CD14-positive monocyte (primary cell): ENCODE measurements at regions not wholly inside any gene's neighbourhood (a gene's known extent, or its start where the extent isn't known, plus 50 kb on each side); places are given as distances from the start of the nearest gene placed in this dataset.

Source experiments
- DNase-seq, 3 donors: peaks; one replicate each; pipeline ENCODE4 v3.0.0-alpha.2; 2011 to 2022
- H2AFZ ChIP-seq: 2 replicates; pipeline ENCODE4 v1.6.0; 2012; ENCODE audit warnings: mild to moderate bottlenecking, low read depth, low read length, inconsistent platforms; ENCODE audit not compliant: insufficient read depth, poor library complexity, severe bottlenecking
- H3K27ac ChIP-seq, 2 donors: 1 replicate in 1 of 2; 2 replicates in 1 of 2; pipeline ENCODE4 v1.5.1; 2012 to 2013; ENCODE audit warnings: low read length in 2 of 2, control low read depth in 1 of 2, inconsistent platforms in 1 of 2, low read depth in 1 of 2, mild to moderate bottlenecking in 1 of 2
- H3K27me3 ChIP-seq, 2 donors: one replicate each; pipeline versions ENCODE4 v1.6.0 to v1.6.1; 2011 to 2013; ENCODE audit warnings: low read length in 2 of 2; ENCODE audit not compliant: control insufficient read depth in 2 of 2, insufficient read depth in 2 of 2
- H3K36me3 ChIP-seq, 2 donors: replicated peaks in 1 of 2; 1 replicate in 1 of 2; 2 replicates in 1 of 2; pipeline versions ENCODE4 v1.5.1 to v1.6.1; 2012 to 2013; ENCODE audit warnings: low read length in 2 of 2, control low read depth in 1 of 2, inconsistent platforms in 1 of 2, mild to moderate bottlenecking in 1 of 2; ENCODE audit not compliant: insufficient read depth in 2 of 2, control insufficient read depth in 1 of 2
- H3K4me1 ChIP-seq, 2 donors: 1 replicate in 1 of 2; 2 replicates in 1 of 2; pipeline versions ENCODE4 v1.5.1 to v1.6.1; 2012 to 2013; ENCODE audit warnings: low read length in 2 of 2, control low read depth in 1 of 2, inconsistent platforms in 1 of 2, mild to moderate bottlenecking in 1 of 2, moderate library complexity in 1 of 2; ENCODE audit not compliant: insufficient read depth in 2 of 2, control insufficient read depth in 1 of 2
- H3K4me2 ChIP-seq: replicated peaks from 2 replicates; pipeline ENCODE3; 2012; ENCODE audit warnings: low read length, moderate library complexity, mild to moderate bottlenecking; ENCODE audit not compliant: poor library complexity, severe bottlenecking; ENCODE audit errors: extremely low read depth
- H3K4me3 ChIP-seq, 3 experiments: fragments of 200-600 bp in 1 of 3; sonication (generic) in 1 of 3; replicated peaks in 1 of 3; 1 replicate in 2 of 3; 2 replicates in 1 of 3; pipeline ENCODE4 v1.5.1; 2011 to 2013; ENCODE audit warnings: low read length in 3 of 3, mild to moderate bottlenecking in 3 of 3, control low read depth in 2 of 3, low read depth in 2 of 3, inconsistent platforms in 1 of 3, moderate library complexity in 1 of 3
- H3K79me2 ChIP-seq: 2 replicates; pipeline ENCODE4 v1.6.0; 2012; ENCODE audit warnings: mild to moderate bottlenecking, control low read depth, inconsistent platforms, low read length, moderate library complexity; ENCODE audit not compliant: insufficient read depth
- H3K9ac ChIP-seq: 2 replicates; pipeline ENCODE4 v1.6.0; 2017; ENCODE audit warnings: low read length, mild to moderate bottlenecking; ENCODE audit not compliant: insufficient read depth, poor library complexity, severe bottlenecking
- H3K9me3 ChIP-seq, 2 donors: replicated peaks in 1 of 2; 1 replicate in 1 of 2; 2 replicates in 1 of 2; pipeline versions ENCODE4 v1.5.1 to v1.6.1; 2012 to 2013; ENCODE audit warnings: low read length in 2 of 2, control low read depth in 1 of 2; ENCODE audit not compliant: control insufficient read depth in 1 of 2, insufficient read depth in 1 of 2
- H4K20me1 ChIP-seq: 2 replicates; pipeline ENCODE4 v1.6.0; 2012; ENCODE audit warnings: mild to moderate bottlenecking, low read length, control low read depth, moderate library complexity; ENCODE audit not compliant: insufficient read depth
- H3K27ac Mint-ChIP-seq, 7 donors: one replicate each; pipeline ENCODE4 v1.8.0; 2020; ENCODE audit warnings: mild to moderate bottlenecking in 7 of 7, mixed read lengths in 7 of 7, moderate library complexity in 6 of 7, inconsistent platforms in 2 of 7
- H3K27me3 Mint-ChIP-seq, 3 donors: one replicate each; pipeline ENCODE4 v1.8.0; 2021 to 2022; ENCODE audit warnings: low read depth in 3 of 3, mild to moderate bottlenecking in 3 of 3, mixed read lengths in 3 of 3, moderate library complexity in 3 of 3, inconsistent platforms in 1 of 3
- H3K36me3 Mint-ChIP-seq, 2 donors: one replicate each; pipeline ENCODE4 v1.8.0; 2020; ENCODE audit warnings: mixed read lengths in 2 of 2, inconsistent platforms in 1 of 2, mild to moderate bottlenecking in 1 of 2
- H3K4me1 Mint-ChIP-seq: one replicate; pipeline ENCODE4 v1.8.0; 2020; ENCODE audit warnings: mild to moderate bottlenecking, mixed read lengths
- H3K4me3 Mint-ChIP-seq, 2 donors: one replicate each; pipeline ENCODE4 v1.8.0; 2020; ENCODE audit warnings: mild to moderate bottlenecking in 2 of 2, mixed read lengths in 2 of 2, moderate library complexity in 1 of 2
- H3K9me3 Mint-ChIP-seq, 7 donors: one replicate each; pipeline ENCODE4 v1.8.0; 2020 to 2022; ENCODE audit warnings: mixed read lengths in 7 of 7, mild to moderate bottlenecking in 6 of 7, moderate library complexity in 6 of 7, inconsistent platforms in 2 of 7
- CTCF ChIP-seq: fragments of 200-600 bp; IDR thresholded peaks from one replicate; pipeline ENCODE4 v1.8.0; 2022; ENCODE audit warnings: antibody characterized with exemption, mild to moderate bottlenecking
- WGBS: methylation state at CpG from one replicate; pipeline ENCODE4 v1.1.5; 2013; ENCODE audit warnings: missing lambda C conversion rate; ENCODE audit not compliant: insufficient coverage; 5-methylcytosine and 5-hydroxymethylcytosine counted together
- intact Hi-C, 2 donors: fragments of 100-400 bp; cut with micrococcal nuclease; formaldehyde crosslinking; loops; one replicate each; pipeline versions ENCODE4 v1.15.0 to v1.15.1; 2023

- intact Hi-C loops = no loop called here
- DNase-seq = no peak
- H3K4me3 Mint-ChIP-seq = no peak overlapping the region
- Histone ChIP-seq H2AFZ (no peak overlapping the region), H4K20me1 (no peaks in the 10 kb centered on the region), H3K79me2 (no peaks in the 10 kb centered on the region), H3K9ac (no peak overlapping the region), H3K4me3 (no peak overlapping the region), H3K27ac (no peak overlapping the region), H3K4me1 (no peaks in the 10 kb centered on the region), H3K36me3 (no peaks in the 10 kb centered on the region), H3K27me3 (no peaks in the 10 kb centered on the region), H3K4me2 (no peak overlapping the region), H3K9me3 (no peaks in the 10 kb centered on the region)
- H3K27ac Mint-ChIP-seq = peak overlapping the region in 2 of 7 donors; percentile 49 to 88
- H3K9me3 Mint-ChIP-seq = peaks cover 0 to 7% (median 2%) of the 10 kb centered on the region in 7 donors
- TF ChIP-seq CTCF = no peak
- no peaks in the 10 kb centered on the region for H3K36me3 Mint-ChIP-seq
- H3K27me3 Mint-ChIP-seq = peaks cover 0 to 9% (median 4%) of the 10 kb centered on the region in 3 donors
- no peaks in the 10 kb centered on the region for H3K4me1 Mint-ChIP-seq
- no CpG with 5 or more reads among the region's 4 CpGs for WGBS
Measured at GRCh38 chr13:22137361-22138050, 466.6 kb downstream of the FGF9 start.

- Histone ChIP-seq H3K36me3 (no peaks in the 10 kb centered on the region), H3K27me3 (no peaks in the 10 kb centered on the region), H4K20me1 (no peaks in the 10 kb centered on the region), H3K4me2 (no peak overlapping the region), H2AFZ (no peak overlapping the region), H3K9me3 (no peaks in the 10 kb centered on the region), H3K9ac (no peak overlapping the region), H3K27ac (no peak overlapping the region), H3K4me3 (no peak overlapping the region), H3K79me2 (no peaks in the 10 kb centered on the region), H3K4me1 (no peaks in the 10 kb centered on the region)
- H3K4me3 Mint-ChIP-seq = no peak overlapping the region
- WGBS = no CpG with 5 or more reads among the region's 8 CpGs
- no peaks in the 10 kb centered on the region for H3K36me3 Mint-ChIP-seq
- DNase-seq = no peak
- TF ChIP-seq CTCF = no peak
- intact Hi-C loops = no loop called here
- H3K9me3 Mint-ChIP-seq = peaks cover 0 to 7% (median 3%) of the 10 kb centered on the region in 7 donors
- peak overlapping the region in 1 of 7 donors; percentile 13 for H3K27ac Mint-ChIP-seq
- H3K27me3 Mint-ChIP-seq = peaks cover 0 to 9% (median 4%) of the 10 kb centered on the region in 3 donors
- no peaks in the 10 kb centered on the region for H3K4me1 Mint-ChIP-seq
Measured at GRCh38 chr13:22138947-22139346, 468.1 kb downstream of the FGF9 start.
